Amniotic epithelial cell (primary cell): ENCODE measurements at regions not wholly inside any gene's neighbourhood (a gene's known extent, or its start where the extent isn't known, plus 50 kb on each side); places are given as distances from the start of the nearest gene placed in this dataset.

Experiments used
- DNase-seq: peaks from one replicate; pipeline ENCODE4 v3.0.0-alpha.2; 2010; ENCODE audit warnings: low read depth

GRCh38 chr12:19572920-19573558 lies 133.7 kb downstream of the AEBP2 start:
- DNase-seq = peak; percentile 68

DNA sequence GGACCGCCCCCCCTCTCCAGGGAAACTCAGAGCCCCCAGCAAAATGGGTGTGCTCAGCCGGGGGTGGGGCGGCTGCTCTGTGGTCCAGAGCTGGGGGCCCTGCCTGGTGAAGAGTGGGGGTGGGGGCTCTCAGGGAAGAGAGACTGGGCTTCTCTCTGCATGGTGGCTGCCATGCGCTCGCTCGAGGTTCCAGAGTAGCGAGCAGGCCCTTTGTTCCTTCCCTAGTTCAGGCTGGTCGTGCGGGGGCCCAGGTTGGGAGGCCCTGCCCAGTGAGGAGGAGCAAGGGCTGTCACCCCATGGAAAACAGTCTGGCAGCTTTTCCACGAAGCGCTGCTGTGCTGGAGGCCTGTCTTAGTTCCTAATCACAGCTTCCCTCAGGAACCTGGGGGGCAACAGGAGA lies 134.6 kb downstream of the AEBP2 start:
- DNase-seq = no peak

DNA sequence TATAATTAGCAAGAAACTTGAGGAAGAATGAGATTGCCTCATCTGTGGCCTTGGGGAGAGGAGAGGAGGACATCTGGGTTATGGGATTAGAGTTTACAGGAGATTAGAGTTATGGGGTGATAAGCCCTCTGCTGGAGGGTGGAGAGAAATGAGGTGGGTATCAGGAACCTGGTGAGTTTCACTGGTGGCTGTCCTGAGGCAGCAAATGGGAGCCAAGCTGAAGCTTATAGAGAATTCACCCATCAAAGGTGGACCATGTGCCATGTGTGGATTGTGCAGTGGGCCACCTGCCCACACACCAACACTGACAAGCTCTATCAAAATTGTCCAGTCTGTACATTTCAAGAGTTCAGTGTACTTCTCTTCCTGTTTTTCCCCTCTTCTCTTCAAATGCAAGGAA lies 135.3 kb downstream of the AEBP2 start:
- DNase-seq = peak; percentile 43

DNA sequence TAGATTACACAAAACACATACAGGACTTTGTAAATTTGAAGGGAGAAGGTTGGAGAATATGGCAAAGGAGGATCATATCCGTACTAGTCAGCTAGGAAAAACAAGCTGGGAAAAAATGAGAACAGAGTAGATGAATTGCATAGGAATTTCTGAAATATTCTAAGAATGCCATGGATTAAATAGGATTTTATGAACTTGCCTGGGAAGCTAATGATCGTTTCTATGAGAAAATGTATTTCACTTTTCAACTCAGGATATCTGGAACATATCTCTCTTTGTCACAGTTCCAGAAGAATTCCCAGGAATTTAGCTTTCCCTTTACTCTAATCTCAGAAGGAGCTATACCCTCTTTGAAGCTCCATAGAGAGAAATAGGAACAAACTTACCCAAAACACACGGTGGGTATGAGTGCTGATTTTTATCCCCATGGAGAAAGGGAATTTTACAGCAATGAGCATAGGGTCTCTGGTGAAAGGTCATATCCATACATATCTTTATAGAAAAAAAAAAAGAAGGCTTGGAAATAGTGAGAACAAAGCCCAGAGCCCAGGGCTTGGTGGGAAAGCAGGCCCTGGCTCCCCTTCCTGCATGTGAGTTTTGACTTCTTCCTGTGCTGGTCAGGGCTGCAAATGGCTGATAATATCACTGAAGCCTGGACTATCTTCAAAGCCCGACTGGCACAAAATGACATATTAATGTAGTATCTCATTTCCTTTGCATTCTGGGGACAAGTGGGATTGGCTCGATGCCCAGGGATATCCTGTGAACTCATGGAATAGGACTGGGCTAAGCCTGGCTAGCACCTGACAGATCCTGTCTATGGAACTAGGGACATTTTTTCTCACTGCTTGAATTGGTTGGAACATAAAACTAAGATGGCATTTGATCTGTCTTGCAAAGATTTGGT lies 136.3 kb downstream of the AEBP2 start:
- peak; percentile 69 for DNase-seq

DNA sequence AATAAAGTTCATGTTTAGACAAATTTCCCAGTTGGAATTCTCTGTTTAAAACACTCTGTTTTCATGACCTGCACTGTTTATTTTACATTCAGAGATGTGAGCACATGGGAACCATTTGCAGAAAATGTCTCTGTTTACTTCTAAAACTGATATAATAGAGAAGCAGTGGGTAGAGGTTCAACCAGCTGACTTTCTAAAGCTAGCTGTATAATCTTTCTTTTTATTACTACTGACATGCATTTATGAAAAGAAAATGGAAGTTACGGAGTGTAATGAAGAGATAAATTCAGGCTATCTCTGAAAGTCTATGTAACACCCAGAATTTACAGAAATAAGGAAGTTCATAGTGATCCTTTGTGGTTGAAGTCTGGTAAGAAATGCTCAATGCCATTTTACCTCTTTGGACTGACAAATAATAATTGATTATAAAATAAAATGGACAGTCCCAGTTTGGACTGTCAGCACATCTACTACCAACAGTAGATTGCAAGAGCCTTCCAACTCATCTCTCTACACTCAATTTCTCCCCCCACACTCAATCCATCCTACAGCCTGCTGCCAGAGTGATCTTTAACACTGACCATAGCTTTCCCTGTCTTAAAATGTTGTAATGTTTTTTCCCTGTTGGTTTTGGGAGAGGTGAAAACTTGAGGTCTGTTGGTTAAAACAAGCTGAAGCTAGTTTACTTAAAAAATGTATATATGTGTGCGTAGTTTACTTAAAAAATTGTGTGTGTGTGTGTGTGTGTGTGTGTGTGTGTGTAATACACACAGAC lies 137.4 kb downstream of the AEBP2 start:
- no peak for DNase-seq

DNA sequence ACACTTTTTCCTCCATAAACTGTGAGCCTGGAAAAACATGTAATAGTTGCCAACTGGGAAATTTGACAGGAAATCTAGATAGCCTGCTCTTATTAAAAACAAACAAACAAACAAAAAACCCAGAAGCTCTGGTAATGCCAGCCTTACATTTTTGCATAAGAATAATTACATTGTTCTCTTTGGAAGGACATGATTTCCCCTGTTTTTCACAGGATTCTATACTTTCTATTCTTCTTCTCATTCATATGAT lies 137.9 kb downstream of the AEBP2 start:
- no peak for DNase-seq

- no peak for DNase-seq
Measured at GRCh38 chr12:19584732-19585131, 145.4 kb downstream of the AEBP2 start.

DNA sequence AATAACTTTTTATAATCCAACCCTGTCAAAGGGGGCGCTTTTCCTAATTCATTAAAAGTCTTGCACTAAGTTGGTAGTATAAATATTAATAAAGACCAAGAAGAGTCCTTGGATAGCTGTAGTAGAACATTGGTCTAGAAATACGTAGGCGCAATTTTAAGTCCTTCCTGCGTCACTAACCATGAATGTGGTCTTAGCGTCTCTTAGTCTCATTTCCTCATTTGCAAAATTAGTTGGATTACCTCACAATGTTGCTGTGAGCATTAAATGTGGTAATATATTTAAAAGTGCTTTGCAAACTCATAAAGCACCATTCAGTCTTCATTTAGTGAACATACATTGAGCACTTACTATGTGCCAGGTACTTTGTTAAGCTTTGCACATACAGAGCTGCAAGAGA lies 149.7 kb downstream of the AEBP2 start:
- no peak for DNase-seq

DNA sequence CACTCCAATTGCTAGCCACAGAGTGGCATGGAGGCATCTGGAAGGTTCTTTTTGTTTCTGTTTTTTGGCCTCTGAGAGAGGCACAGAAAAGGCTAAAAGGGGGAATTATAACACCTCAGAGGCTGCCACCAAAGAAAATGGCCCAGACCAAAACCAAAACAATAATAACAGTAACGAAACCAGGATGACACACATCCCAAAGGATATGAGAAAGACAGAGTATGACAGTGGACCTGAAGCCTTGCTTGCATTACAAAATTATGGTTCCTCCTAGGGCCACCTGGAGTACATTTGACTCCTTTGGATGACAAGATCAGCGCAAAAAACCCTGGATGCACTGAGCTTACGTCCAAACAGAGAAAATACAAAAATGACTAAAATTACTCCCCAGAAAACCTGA lies 152.7 kb downstream of the AEBP2 start:
- DNase-seq = no peak

- no peak for DNase-seq
Measured at GRCh38 chr12:19596434-19597166, 157.3 kb downstream of the AEBP2 start.

DNA sequence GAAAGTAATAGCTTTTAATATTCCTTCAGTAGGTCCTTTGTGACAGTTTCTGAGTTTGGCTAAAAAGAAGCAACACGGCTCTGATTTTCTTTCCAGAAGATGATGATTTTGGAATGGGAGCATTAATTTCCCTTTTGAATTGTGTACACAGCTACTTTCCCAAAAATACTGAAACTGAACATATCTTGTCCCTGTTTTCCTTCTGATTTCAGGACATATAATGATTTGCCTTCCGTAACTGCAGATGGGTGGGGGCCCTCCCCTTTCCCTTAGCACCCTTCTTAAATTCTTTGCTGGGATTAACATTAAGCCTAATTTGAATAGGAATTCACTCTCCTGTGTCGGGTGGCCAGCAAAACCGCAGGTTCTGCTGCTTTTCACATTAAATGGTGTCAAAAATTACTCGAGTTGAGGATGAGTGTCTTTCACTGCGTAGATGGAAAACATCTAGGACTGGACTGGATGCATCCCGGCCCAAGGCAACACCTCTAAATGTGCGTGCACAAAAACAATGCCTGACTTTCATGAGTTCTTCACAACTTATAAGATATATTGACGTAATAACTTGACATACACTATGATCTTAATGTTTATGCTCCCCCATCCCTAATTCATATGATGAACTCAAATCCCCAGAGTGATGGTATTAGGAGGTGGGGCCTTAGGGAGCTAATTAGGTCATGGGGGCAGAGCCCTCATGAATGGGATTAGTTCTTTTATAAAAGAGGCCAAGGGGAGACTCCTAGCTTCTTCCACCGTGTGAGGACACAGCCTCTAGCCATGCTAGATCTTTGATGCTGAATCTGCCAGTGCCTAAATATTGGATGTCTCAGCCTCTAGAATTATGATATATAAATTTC lies 158.1 kb downstream of the AEBP2 start:
- DNase-seq = no peak

- no peak for DNase-seq
Measured at GRCh38 chr12:19605720-19606119, 166.4 kb downstream of the AEBP2 start.

DNA sequence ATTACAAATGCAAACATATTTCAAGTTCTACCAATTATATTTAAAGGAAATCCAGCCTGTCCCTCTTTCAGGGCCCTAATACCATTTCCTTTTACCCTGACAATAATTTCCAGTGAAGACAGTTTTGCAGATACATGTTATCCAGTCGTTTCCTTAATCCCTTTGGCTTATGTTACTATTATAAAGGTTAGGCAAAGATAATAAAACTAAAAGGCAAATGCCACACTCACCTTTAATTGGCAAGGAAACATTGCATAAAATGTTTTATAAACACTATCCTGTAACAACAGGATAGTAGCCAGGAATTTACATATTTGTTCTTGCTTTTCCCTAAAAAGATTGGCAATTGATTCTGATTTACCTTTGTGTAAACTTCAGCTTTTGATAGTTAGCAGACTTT lies 168.7 kb downstream of the AEBP2 start:
- DNase-seq = no peak

DNA sequence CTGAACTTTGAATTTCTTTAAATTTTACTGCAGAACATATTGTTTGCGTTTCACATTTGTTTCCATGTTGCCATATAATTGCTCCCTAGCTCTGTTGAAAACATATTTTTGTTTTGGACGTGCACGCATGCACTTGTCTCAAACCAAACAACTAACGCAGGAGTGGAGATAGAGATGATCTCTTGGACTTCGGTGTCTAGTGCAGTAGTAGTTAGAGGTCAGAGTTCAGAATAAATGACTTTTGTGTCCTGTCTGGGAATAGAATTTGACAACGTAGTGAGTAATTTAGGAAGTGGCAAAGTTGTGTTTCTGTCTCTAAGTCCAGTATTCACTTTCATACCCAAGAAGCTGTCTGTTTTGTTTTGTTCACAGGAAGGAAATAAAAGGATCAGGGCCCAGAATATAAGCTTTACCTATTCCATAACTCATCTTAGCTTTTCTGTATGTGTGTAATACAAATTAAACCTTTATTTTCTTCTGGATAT lies 173.8 kb downstream of the AEBP2 start:
- DNase-seq = no peak

DNA sequence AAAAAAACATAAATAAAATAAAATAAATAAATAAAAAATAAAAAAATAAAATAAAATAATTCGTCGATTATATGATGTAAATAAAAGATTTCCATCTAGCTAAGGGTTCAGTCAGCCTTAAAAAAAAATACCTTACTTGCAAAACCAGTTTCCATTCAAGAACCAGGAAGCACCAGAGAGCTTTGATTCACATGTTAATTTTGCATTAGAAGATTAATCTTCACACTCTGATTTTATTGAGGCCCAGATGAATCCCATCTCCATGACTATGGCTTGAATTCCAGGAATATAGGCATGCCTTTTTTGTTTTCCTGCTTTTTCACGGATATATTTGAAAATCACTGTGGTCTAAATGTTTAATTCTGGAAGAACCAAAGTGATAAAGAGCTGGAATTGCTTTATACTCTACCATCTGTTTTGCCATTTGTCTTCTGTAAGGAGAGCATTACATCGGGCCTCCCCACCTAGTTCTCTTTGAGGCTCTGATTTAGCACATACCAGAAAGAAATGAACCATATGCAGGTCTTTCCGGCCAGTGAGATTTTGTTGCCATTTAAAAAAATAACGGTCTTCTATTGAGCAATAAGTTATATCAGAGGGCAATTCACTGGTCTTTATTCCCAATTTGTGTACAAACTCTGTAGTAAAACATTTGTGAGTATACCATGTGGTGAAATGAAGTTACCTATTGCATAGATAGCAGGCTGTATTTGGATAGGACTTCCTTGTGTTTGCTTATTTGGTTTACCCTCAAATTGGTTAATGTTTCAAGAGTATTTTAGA lies 175.5 kb downstream of the AEBP2 start:
- DNase-seq = no peak

- no peak for DNase-seq
Measured at GRCh38 chr12:19615384-19615725, 176.1 kb downstream of the AEBP2 start.

GRCh38 chr12:19616781-19617180 lies 177.5 kb downstream of the AEBP2 start:
- no peak for DNase-seq

- DNase-seq = peak; percentile 4
Measured at GRCh38 chr12:19620222-19620621, 180.9 kb downstream of the AEBP2 start.

DNA sequence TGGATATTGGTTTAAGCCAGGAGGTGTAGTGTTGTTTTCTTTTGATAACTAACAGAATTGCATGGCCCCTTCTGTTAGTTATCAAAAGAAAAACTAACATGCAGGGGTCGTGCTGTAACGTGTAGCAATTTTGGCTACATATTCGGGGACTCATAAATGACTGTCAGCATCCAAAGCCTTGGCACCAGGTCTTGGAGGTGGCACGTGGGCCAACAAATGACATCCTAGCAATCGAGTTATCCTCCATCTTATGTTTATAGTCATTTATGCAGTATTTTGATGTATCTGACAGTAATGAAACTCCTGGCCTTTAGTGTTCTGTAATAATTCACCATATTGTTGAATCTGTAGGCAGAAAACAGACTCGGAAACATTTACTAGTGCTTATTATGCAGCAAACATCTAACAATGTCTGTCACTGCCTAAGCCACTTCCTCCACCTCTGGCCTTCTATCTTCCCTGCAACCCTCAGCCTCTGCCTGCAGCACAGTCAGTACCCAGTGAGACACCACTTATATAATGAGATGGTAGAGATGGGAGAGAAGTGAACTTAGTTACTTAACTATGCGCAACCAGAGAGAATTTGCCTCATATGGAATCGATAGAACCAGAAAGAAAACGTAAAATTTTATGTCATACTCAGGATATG lies 184.6 kb downstream of the AEBP2 start:
- DNase-seq = no peak

GRCh38 chr12:19624491-19624890 lies 185.2 kb downstream of the AEBP2 start:
- peak; percentile 21 for DNase-seq
